SIG-M5 treated with dmso at 0.1 percent for 504 hours (cell line): ENCODE measurements at regions not wholly inside any gene's neighbourhood (a gene's known extent, or its start where the extent isn't known, plus 50 kb on each side); places are given as distances from the start of the nearest gene placed in this dataset.

Source experiments
- DNase-seq: peaks from one replicate; lab custom pipeline; 2025; ENCODE audit not compliant: unreplicated experiment; lab: John Stamatoyannopoulos, UW

- no peak for DNase-seq
Observed at GRCh38 chr5:133744051-133744959, 132.0 kb upstream of the FSTL4 start.

- no peak for DNase-seq
Observed at GRCh38 chr5:133742431-133742988, 130.2 kb upstream of the FSTL4 start.

GRCh38 chr5:133741818-133742355 is 129.5 kb upstream of the FSTL4 start:
- no peak for DNase-seq

- no peak for DNase-seq
Observed at GRCh38 chr5:133741396-133741795, 129.1 kb upstream of the FSTL4 start.

GRCh38 chr5:133739181-133739780 is 126.9 kb upstream of the FSTL4 start:
- DNase-seq, result no peak

- DNase-seq, result no peak
Observed at GRCh38 chr5:133738271-133738670, 125.9 kb upstream of the FSTL4 start.

- no peak for DNase-seq
Observed at GRCh38 chr5:133736512-133736911, 124.2 kb upstream of the FSTL4 start.

GRCh38 chr5:133735346-133735745 is 123.0 kb upstream of the FSTL4 start:
- peak; percentile 10 for DNase-seq

GRCh38 chr5:133734916-133735315 is 122.6 kb upstream of the FSTL4 start:
- no peak for DNase-seq

GRCh38 chr5:133732536-133732935 is 120.2 kb upstream of the FSTL4 start:
- no peak for DNase-seq

- no peak for DNase-seq
Observed at GRCh38 chr5:133731951-133732350, 119.6 kb upstream of the FSTL4 start.

- DNase-seq, result no peak
Observed at GRCh38 chr5:133730866-133731265, 118.5 kb upstream of the FSTL4 start.

- DNase-seq, result no peak
Observed at GRCh38 chr5:133730346-133730745, 118.0 kb upstream of the FSTL4 start.

- no peak for DNase-seq
Observed at GRCh38 chr5:133729800-133730199, 117.5 kb upstream of the FSTL4 start.

GRCh38 chr5:133728475-133728874 is 116.1 kb upstream of the FSTL4 start:
- no peak for DNase-seq

GRCh38 chr5:133727636-133728035 is 115.3 kb upstream of the FSTL4 start:
- DNase-seq, result no peak

- DNase-seq, result no peak
Observed at GRCh38 chr5:133723651-133724366, 111.5 kb upstream of the FSTL4 start.

GRCh38 chr5:133723126-133723525 is 110.8 kb upstream of the FSTL4 start:
- no peak for DNase-seq

- DNase-seq, result no peak
Observed at GRCh38 chr5:133721365-133721764, 109.0 kb upstream of the FSTL4 start.

- DNase-seq, result no peak
Observed at GRCh38 chr5:133718457-133718856, 106.1 kb upstream of the FSTL4 start.

- no peak for DNase-seq
Observed at GRCh38 chr5:133716532-133717183, 104.3 kb upstream of the FSTL4 start.
